C4-2B (cell line): ENCODE measurements at regions not wholly inside any gene's neighbourhood (a gene's known extent, or its start where the extent isn't known, plus 50 kb on each side); places are given as distances from the start of the nearest gene placed in this dataset.

Source experiments
- H3K27ac ChIP-seq: fragments of 450-650 bp; 2 replicates; pipeline ENCODE4 v1.5.1; 2017
- CTCF ChIP-seq: fragments of 450-650 bp; conservative IDR thresholded peaks from 2 replicates; pipeline ENCODE4 v1.5.1; 2017; ENCODE audit warnings: mild to moderate bottlenecking
- ZFX ChIP-seq: fragments of 450-650 bp; IDR thresholded peaks from 2 replicates; pipeline ENCODE4 v1.6.1; 2017

GRCh38 chr19:29290853-29291252 is 77.9 kb upstream of the UQCRFS1 start:
- H3K27ac ChIP-seq: no peak overlapping the region
- no peak for TF ChIP-seq CTCF

GRCh38 chr19:29292153-29292552 is 79.2 kb upstream of the UQCRFS1 start:
- TF ChIP-seq ZFX (no peak), CTCF (no peak)
- no peak overlapping the region for H3K27ac ChIP-seq

- no peak overlapping the region for H3K27ac ChIP-seq
- TF ChIP-seq CTCF: no peak
- TF ChIP-seq ZFX: no peak
Observed at GRCh38 chr19:29292562-29292961, 79.6 kb upstream of the UQCRFS1 start.

- no peak overlapping the region for H3K27ac ChIP-seq
- TF ChIP-seq CTCF (no peak), ZFX (no peak)
Observed at GRCh38 chr19:29293292-29293691, 80.3 kb upstream of the UQCRFS1 start.

- TF ChIP-seq ZFX (no peak), CTCF (no peak)
- no peak overlapping the region for H3K27ac ChIP-seq
Observed at GRCh38 chr19:29293736-29294342, 80.9 kb upstream of the UQCRFS1 start.

GRCh38 chr19:29294343-29294811 is 81.4 kb upstream of the UQCRFS1 start:
- no peak overlapping the region for H3K27ac ChIP-seq
- TF ChIP-seq CTCF: no peak
- no peak for TF ChIP-seq ZFX

- no peak overlapping the region for H3K27ac ChIP-seq
- TF ChIP-seq ZFX (no peak), CTCF (no peak)
Observed at GRCh38 chr19:29295285-29295684, 82.3 kb upstream of the UQCRFS1 start.
